Ascending aorta (tissue), 2 donors: ENCODE measurements at regions not wholly inside any gene's neighbourhood (a gene's known extent, or its start where the extent isn't known, plus 50 kb on each side); places are given as distances from the start of the nearest gene placed in this dataset.
A peak's percentile ranks its signal among the peaks of the same experiment; 100 is the strongest.

ENCODE experiments used
- DNase-seq, 2 donors: peaks; one replicate each; pipeline ENCODE4 v3.0.0-alpha.2; 2019; ENCODE audit warnings: low spot score in 2 of 2
- H3K27ac ChIP-seq, 2 donors: fragments of 200-600 bp; sonication (generic); one replicate each; pipeline ENCODE4 v1.5.1; 2016 to 2017; ENCODE audit warnings: mild to moderate bottlenecking in 1 of 2
- H3K27me3 ChIP-seq: fragments of 200-600 bp; sonication (generic); one replicate; pipeline ENCODE4 v1.5.1; 2017
- H3K36me3 ChIP-seq, 2 donors: fragments of 200-600 bp; sonication (generic); one replicate each; pipeline ENCODE4 v1.5.1; 2016
- H3K4me1 ChIP-seq, 2 donors: fragments of 200-600 bp; sonication (generic); one replicate each; pipeline ENCODE4 v1.5.1; 2016 to 2017; ENCODE audit warnings: mild to moderate bottlenecking in 1 of 2
- H3K4me3 ChIP-seq, 2 donors: fragments of 200-600 bp; sonication (generic); one replicate each; pipeline ENCODE4 v1.5.1; 2016 to 2017; ENCODE audit warnings: mild to moderate bottlenecking in 1 of 2
- H3K9me3 ChIP-seq, 2 donors: fragments of 200-600 bp; sonication (generic); one replicate each; pipeline ENCODE4 v1.5.1; 2016
- CTCF ChIP-seq, 3 experiments: fragments of 200-600 bp in 2 of 3; fragments of 450-650 bp in 1 of 3; sonication (generic) in 2 of 3; IDR thresholded peaks; one replicate each; pipeline ENCODE4 v1.5.1; 2016 to 2019; ENCODE audit warnings: antibody characterized with exemption in 3 of 3, mild to moderate bottlenecking in 1 of 3, moderate library complexity in 1 of 3
- intact Hi-C: fragments of 100-400 bp; cut with DNase I; formaldehyde crosslinking; loops from one replicate; pipeline ENCODE4 v1.15.1; 2023

DNA sequence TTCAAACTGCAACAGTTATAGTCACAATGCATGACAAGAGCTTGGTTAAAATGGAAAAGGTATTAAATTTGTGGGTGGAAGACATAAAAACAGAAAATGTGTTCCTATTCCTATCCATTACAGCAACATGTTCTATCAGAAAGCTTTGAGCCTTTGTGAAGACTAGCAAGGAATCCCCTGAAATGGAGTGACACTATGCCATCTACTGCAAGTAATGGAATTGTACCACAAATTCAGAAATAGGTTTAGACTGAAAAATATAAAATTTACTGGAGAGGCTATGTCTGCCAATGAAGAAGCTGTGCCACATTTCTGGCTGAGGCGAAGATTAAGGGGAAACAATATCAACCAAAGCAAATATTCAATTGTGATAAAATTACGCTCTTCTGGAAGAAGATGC lies 247.9 kb downstream of the ADAM29 start:
- Histone ChIP-seq H3K4me1 (no peaks in the 10 kb centered on the region), H3K27ac (no peak overlapping the region), H3K27me3 (no peaks in the 10 kb centered on the region), H3K4me3 (no peak overlapping the region), H3K9me3 (peaks cover 0 to 2% of the 10 kb centered on the region in 2 donors), H3K36me3 (no peaks in the 10 kb centered on the region)
- intact Hi-C loops: no loop called here
- no peak for TF ChIP-seq CTCF (IDR thresholded peaks at IDR 0.05)
- DNase-seq: no peak

GRCh38 chr4:175176710-175177109 lies 258.6 kb downstream of the ADAM29 start:
- no peak for TF ChIP-seq CTCF (IDR thresholded peaks at IDR 0.05)
- Histone ChIP-seq H3K4me1 (no peaks in the 10 kb centered on the region), H3K9me3 (no peaks in the 10 kb centered on the region), H3K27me3 (no peaks in the 10 kb centered on the region), H3K4me3 (peak overlapping the region in 1 of 2 donors; percentile 42), H3K36me3 (no peaks in the 10 kb centered on the region), H3K27ac (no peak overlapping the region)
- intact Hi-C loops: no loop called here
- no peak for DNase-seq

GRCh38 chr4:175190654-175191053 lies 272.5 kb downstream of the ADAM29 start:
- Histone ChIP-seq H3K27me3 (no peaks in the 10 kb centered on the region), H3K9me3 (peaks cover 0 to under 1% of the 10 kb centered on the region in 2 donors), H3K4me1 (no peaks in the 10 kb centered on the region), H3K36me3 (no peaks in the 10 kb centered on the region), H3K27ac (no peak overlapping the region), H3K4me3 (no peak overlapping the region)
- TF ChIP-seq CTCF (IDR thresholded peaks at IDR 0.05): no peak
- intact Hi-C loops: no loop called here
- DNase-seq: no peak

- Histone ChIP-seq H3K27me3 (no peaks in the 10 kb centered on the region), H3K4me1 (no peaks in the 10 kb centered on the region), H3K9me3 (no peaks in the 10 kb centered on the region), H3K36me3 (no peaks in the 10 kb centered on the region), H3K4me3 (no peak overlapping the region), H3K27ac (no peak overlapping the region)
- intact Hi-C loops: no loop called here
- no peak for DNase-seq
- no peak for TF ChIP-seq CTCF (IDR thresholded peaks at IDR 0.05)
These were observed 279.9 kb downstream of the ADAM29 start for GRCh38 chr4:175198056-175198455.

- Histone ChIP-seq H3K27me3 (no peaks in the 10 kb centered on the region), H3K4me1 (no peaks in the 10 kb centered on the region), H3K4me3 (no peak overlapping the region), H3K9me3 (peaks cover 0 to 24% of the 10 kb centered on the region in 2 donors), H3K27ac (no peak overlapping the region), H3K36me3 (no peaks in the 10 kb centered on the region)
- DNase-seq: no peak
- intact Hi-C loops: no loop called here
- TF ChIP-seq CTCF (IDR thresholded peaks at IDR 0.05): no peak
These were observed 297.1 kb downstream of the ADAM29 start for GRCh38 chr4:175215208-175215607.

DNA sequence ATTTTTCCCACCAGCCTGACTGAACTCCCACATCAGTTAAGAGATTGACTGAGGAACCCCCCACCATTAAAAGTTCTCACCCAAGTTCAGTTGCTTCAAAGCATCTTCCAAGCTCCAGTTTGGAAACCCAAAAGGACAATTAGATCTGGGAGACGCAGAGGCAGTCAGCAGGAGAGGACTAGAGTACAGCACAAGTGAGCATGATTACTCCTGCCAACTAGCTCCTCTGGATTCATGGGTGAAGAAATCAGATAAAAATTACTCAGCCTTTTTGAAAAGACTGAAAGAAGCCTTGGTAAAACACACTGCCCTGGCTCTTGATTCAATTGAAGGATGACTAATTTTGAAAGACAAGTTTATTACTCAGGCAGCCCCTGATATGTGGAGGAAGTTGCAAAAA lies 297.5 kb downstream of the ADAM29 start:
- TF ChIP-seq CTCF (IDR thresholded peaks at IDR 0.05): no peak
- intact Hi-C loops: no loop called here
- no peak for DNase-seq

More for the DNA sequence above, 297.5 kb downstream of the ADAM29 start:
- Histone ChIP-seq H3K4me3 (no peak overlapping the region), H3K4me1 (no peaks in the 10 kb centered on the region), H3K9me3 (peaks cover 0 to 24% of the 10 kb centered on the region in 2 donors), H3K36me3 (no peaks in the 10 kb centered on the region), H3K27ac (no peak overlapping the region), H3K27me3 (no peaks in the 10 kb centered on the region)
